HG03280 (cell line): ENCODE measurements at regions not wholly inside any gene's neighbourhood (a gene's known extent, or its start where the extent isn't known, plus 50 kb on each side); places are given as distances from the start of the nearest gene placed in this dataset.

Experiments used
- ATAC-seq: cut with Tn5 transposase; IDR thresholded peaks from one replicate; pipeline ENCODE4 v1.9.1; 2021; ENCODE audit warnings: mild to moderate bottlenecking, moderate library complexity; ENCODE audit not compliant: unreplicated experiment

DNA sequence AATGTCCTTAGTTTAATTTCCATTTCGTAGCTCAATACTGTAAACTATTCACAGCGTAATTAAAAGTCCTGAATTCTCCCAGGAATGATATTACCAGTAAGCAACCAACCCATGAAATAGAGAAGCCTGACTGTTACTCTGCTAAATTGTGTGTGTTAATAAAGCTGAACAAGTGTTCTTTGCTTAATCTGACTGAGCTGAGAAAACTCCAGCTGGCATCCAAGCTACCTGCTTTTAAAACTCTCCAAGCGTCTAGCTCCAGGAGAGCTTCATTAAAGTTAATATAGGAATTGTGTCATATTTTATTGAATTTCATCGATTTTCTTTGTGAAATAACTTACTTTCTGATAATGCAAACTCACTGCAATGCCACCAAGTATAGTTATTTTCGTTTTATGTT is 524.4 kb downstream of the SLC16A7 start:
- no peak for ATAC-seq

DNA sequence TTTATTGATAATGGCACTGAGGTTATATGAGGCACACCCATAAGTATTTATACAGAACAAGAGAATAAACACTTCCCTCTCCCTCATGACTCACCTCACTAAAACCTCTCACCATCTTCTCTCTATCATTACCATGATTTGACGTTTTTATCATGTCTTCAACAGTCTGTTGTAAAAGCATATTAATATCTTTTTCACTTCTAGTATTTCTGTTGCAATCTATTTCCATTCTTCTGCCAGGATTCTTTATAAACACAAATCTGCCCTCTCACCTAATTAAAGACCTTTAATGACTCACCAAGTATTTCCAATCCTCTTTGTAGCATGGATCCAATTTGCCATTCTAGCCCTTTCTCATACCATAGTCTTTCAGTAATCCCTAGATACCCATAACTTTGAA is 527.7 kb downstream of the SLC16A7 start:
- no peak for ATAC-seq

DNA sequence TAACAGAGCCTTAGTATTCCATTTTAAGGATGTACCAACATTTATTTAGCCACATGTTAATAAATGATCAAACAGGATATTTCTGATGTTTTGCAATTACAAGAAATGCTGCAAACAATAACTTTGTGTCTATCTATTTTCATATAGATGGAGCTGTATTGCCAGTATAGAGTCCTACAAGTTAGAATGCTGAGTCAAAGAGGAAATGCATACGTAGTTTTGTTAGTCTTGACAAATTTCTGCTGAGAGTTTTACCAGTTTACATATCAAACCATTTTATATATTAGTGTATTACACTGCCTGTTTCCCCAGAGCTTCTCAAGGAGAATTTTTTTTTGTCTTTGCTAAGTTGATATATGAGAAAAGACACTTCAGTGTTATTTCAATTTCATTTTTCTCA is 541.7 kb downstream of the SLC16A7 start:
- no peak for ATAC-seq

DNA sequence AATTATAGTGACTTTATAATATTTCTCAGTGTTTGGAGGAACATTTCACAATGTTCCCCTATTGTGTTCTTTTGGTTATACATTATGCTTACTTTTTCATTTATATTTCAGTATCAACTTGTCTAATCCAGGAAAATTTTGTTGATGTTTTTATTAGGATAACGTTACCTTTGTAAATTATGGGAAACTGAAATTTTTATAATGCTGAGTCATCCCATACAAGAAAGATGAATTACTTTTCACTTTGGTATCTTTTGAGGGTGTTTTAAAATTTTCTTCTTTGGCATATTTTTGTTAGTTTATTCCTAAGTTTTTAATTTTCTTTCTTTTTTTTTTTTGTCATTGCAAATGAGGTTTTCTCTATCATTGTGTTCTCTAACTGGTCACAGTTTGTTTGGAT is 542.7 kb downstream of the SLC16A7 start:
- ATAC-seq = no peak

DNA sequence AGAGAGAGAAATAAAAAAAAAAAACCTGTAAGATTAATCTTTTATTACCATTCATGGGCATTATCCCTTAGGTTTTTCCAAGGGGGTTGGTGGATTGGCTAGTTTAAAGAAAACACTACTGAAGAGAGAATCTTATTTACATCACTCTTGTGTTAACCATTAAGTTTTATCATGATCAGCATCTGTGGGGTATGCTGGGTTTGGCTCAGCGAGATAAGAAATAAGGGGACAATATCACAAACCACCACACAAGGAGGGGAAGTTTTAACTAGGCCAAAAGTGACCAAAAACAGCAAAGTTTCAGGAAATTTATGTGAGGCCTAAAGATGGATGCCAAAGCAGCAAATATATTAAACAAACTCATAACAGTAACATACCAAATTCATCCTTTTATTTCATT is 548.6 kb downstream of the SLC16A7 start:
- no peak for ATAC-seq

DNA sequence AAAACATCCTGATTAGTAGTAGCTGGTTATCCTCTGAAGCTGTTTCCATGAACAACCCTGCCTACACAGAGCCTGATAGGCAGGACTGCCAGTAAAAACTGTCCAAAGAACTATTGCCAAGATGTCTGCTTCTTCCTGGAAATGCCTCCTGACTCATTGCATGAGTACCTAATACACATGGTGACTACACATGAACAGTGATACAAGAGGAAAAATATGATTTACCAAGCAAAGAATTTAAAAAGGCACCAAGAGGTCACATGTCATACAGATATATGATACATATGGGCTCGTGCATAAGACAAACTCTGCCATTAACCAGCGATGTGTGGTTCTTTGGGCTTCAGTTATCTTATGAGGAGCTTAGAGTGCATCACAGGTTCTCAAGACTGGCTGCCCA is 552.3 kb downstream of the SLC16A7 start:
- ATAC-seq = no peak

DNA sequence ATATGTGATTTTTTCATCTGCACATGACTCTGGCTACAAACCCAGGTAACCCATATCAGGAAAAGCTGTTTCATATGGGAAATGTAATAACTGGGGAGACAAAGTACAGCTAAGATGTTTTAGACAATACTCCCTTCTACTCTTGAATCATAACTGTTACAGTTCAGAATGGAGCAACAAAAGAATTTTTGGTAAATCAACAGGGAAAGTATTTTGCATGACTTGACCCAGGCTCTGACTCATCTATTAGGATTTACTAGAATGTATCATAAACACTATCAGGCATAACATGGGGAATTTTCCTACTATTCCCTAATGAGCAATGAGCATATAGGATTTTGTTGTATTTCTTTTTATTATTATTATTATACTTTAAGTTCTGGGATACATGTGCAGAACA is 553.0 kb downstream of the SLC16A7 start:
- ATAC-seq = no peak

DNA sequence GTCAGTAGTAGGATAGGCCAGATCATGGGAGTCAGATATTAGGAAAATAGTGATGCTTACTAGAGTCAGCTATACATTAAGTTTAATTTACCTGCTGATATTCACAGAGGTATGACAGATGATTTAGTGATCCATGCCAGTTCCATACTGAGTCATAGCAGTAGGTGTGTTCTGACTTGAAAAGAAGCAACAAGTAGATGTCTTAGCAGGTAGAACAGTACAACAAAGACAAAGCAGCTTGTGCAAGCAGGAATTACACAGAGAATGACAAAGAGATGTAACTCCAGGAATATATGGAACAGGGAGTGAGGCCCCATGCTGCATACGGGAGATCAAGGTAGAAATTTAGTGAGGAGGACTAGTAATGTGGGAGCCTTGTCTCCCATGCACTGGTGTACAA is 556.9 kb downstream of the SLC16A7 start:
- no peak for ATAC-seq

DNA sequence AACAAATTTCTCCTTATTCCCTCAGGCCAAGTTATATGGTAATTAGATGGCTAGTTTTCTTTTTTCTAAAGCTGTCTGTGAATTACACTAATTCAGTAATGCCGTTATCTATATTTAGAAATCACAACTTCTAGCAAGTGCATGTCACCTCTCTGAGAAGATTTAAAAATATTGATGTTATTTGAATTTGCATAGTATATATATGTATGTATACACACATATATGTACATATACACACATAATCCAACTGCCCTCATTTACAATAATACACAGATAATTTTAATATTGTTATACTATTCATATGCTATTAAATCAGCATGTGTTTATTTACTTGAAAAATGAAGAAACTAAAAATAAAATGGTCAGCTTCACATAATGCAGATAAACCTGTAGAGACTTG is 563.9 kb downstream of the SLC16A7 start:
- ATAC-seq = no peak

DNA sequence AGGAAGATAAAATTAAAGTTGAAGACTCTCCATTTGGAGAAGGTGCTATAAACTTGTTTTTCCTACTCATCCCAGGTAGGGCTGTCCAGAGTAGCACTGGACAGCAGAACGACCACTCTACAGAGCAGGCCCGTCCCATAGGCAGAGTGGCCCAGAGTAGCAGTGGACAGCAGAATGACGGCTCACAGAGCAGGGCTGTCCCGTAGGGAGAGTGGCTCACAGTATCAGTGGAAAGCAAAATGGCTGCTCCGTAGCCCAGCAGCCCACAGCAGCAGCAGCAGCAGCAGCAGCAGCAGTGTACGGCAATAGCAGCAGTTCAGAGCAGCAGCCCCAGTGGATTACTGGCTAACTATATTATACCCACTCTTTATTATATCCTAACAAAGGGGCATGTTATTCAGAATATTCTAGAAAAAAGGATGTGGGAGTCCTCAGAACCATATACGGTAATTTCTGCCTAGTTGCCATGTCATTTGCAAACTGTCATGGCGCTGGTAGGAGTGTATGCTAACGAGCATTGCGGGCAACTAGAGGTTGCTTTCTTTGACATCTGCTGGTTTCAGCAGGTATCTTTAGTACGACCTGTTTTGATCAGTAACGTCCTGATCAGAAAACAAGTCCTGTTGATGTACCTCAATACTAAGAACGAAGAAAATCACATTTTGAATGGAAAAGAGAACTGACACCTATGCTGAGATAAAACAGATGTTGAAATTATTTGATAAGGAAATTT is 567.3 kb downstream of the SLC16A7 start:
- ATAC-seq = no peak

DNA sequence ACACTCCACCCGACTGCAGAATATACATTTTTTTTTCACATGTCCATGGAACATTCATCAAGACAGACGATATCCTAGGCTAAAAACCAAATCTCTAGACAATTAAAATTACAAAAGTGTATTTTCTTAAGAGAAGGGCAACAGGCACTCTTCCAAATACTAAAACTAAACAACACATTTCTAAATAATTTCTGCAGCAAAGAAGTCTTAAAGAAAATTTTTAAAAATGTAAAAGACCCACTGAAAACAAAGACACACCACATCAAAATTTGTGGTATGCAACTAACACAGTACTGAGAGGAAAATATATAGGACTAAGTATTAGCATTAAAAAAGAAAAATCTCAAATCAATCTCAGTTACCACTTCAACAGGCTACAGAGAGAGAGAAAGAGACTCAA is 570.0 kb downstream of the SLC16A7 start:
- ATAC-seq = no peak

DNA sequence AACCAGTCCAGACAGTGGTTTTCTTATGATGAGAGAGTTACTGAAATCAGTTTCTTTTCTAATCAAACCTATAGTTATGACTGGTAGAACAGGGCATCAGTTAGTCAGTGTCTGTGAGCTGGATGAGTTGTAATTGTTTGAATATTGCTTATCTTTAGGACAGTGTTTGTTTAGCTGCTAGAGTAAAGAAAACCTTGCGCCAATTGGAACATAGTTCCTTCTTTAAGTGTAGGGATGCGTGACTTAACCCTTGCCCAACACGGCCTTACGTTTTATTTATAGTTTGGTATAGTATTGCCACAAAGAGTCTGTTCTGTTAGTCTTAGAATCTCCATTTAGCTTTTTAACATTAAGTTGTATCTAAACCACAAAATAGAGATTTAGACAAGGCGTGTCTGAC is 572.6 kb downstream of the SLC16A7 start:
- no peak for ATAC-seq

DNA sequence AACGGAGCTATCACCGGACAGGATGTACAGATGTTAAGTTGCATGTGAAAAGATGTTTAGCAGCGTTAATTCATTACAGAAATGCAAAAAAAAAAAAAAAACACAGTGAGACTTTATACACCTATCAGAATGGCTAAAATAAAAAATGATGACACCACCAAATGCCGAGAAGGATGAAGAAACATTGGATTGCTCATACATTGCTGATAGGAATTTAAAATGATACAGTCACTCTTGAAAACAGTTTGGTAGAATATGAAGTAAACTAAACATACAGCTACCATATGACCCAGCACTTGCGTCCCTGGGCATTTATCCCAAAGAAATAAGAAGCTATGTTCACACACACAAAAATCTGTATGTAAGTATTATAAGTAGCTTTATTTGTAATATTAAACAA is 574.1 kb downstream of the SLC16A7 start:
- ATAC-seq = no peak

DNA sequence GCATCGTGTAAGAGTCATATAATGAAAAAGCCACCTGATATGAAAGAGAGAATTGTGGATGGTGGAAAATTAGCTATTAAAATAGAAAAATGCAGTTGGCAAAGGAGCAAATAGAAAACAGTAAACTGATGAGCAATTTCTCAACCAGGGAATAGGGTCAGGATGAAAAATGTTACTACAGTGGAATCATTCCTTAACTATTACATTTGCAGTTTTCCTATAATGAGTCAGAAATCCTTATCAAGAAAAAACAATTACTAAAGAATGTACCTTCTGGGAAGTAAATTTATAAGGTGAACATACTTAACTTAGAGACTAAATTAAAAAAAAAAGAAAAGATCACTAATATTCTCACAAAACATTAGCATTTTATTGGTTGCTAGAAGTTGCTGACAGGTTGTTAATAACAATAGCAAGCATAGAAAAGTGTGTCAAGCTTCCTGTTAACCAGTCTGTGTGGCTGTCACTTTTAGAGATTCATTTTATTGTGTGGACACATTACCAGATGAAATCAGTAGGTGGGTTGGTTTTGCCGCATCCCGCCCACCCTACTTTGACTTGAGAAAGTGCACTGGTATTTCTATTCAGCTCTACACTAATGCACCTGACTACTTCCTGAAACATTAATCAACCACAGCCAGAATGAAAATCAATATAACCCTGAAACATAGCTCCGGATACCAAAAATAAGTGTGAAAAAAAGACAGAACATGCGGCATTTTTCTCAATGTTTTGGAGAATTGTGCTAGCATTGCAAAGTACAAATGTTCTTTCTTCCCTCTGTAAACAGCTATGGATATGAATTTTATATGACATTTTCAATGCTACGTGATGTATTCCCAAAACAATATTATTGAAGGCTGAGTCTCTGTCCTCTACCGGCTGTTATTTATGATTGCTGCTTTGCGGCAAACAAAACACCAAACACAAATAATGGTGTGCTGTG is 576.7 kb downstream of the SLC16A7 start:
- no peak for ATAC-seq

DNA sequence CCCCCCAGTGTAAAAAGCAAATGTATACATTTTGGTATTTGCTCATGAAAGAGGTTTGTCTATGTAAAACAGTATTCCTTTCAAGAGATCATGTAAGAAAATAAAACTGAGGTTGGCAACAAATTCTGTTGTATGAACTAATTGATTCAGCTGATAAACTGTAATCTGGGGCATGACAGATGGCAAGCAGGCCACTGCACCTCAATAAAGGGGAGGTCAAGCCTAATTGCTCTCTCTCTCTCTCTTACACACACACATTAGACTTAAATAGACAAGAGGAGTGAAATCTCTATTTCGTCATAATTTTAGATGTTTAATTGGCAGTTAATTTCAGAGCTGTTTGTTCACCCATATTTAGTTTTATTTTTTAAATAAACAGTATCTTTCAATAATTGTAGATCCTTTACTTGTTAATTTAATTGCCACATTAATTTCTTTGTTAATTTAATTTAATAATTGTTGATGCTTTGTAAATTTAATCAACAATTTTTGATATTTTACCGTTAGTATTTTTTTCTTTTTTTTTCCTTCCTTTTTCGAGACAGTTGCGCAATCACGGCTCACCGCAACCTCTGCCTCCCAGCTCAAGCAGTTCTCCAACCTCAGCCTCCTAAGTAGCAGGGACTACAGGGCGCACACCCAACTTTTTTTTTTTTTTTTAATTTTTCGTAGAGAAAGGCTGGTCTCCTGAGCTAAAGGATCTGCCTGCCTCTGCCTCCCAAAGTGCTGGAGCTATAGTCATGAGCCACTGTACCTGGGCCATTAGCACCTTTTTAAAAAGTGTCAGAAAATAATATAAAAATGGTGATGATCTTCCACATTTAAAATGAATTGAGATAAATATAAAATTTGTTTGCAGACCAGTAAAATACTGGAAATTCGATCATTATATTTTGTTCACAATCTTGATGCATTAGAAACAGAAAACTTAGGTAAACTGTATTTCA is 577.7 kb downstream of the SLC16A7 start:
- ATAC-seq = no peak

DNA sequence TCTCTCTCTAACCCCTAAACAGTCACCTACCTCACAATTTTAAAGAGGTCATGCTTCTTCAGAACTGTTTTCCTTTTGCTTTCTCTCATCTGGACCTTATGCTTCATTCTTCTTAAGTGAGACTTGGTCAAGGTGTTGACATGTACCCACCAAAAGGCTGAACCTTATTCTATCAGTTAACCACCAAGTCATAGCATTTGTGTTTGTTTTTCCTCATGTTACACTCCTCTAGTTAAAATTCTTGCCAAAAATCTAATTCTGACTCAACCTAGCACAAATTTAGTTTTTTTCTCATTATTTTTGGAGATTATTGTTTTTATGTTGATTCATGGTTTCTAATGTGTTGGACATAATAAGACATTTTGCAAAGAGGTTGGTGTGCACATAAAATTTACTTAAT is 578.6 kb downstream of the SLC16A7 start:
- no peak for ATAC-seq

DNA sequence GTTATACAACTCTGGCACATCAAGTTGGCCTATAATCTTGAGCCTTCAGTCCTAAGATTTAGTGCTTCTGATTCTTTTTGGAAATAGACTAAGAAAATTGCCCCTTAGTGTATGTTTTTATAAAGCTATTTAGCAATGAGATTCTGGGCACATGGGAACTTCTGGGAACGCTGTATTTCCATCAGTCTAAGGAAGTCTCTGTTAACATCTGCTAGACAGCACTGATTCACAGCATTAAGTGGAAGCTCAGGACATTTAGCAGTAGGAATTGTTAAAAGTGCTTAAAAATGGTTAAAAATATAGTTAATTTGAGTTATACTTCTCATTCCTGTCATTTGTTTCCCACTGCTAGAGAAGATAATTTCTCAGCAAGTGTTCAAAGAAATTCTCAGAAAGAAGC is 579.1 kb downstream of the SLC16A7 start:
- no peak for ATAC-seq

DNA sequence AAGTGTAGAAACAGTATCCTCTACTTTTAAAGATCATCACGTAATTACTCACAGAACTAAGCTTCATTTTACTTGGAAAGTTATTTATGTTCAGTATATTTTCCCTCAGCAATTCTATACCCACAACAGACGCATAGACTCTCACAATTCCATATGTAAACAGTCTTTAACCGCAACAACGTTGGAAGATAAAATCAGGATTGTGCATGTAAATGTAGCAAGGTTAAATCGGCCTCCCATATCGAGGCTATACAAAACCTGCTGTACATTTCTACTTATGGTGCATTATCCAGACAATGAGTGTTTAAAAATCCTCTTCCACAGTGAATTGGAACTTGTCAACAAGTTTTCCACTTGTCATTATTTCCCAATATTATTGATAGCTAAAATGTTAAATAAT is 581.1 kb downstream of the SLC16A7 start:
- no peak for ATAC-seq

DNA sequence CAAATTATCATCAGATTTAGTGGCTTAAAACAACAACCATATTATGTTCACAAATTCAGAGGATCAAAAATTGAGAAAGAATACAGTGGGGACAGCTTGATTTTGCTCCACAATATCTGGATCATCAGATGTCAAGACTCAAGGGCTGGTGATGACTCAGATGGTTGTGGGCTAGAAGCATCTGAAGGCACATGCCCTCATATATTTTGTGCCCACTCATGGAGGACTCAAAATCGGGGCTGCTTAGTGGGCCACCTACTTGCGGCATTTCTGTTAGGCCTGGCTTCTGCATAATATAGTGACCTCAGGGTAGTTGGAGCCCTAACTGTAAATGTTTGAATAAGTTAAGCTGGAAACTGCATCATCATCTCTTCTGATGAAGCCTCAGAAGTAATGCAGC is 584.5 kb downstream of the SLC16A7 start:
- ATAC-seq = no peak

DNA sequence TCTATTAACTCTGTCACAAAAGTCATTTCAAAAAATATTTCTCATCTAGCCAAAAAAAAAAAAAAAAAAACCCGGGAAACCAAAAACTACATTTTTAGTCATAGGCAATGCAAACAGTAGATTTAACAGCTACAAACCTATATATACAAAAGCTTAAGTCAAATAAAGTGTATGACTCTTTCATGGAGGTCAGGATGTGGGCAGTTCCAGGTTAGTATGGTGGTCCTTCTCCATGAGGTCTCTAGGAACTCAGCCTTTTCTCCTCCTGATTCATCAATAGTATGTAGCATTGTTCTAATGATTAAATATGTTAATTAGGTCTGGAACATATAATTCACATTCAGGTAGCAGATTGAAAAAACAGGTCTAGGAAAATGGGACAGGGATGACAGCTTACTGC is 586.5 kb downstream of the SLC16A7 start:
- ATAC-seq = no peak

DNA sequence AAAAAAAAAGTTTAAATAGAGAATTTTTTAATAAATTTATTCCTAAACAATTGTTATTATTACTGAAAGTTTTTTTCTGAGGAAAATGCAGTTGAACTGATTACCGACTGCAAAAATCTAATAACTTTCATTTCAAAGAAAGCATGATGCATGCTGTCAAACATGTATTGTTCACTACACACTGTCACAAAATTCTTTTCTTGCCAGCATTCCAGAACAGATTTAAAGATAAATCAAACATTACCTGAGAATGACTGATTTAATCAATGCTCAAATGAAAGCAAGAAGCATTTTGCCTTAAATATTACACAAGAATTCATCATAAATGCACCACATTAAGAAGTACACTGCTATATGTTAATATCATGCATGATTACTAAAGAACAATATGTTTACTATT is 588.3 kb downstream of the SLC16A7 start:
- ATAC-seq = no peak
